Activated CD4-positive, alpha-beta T cell treated with anti-CD3 and anti-CD28 coated beads, Interleukin-2, amount 50 U/mL, for 24 hours (primary cell): ENCODE measurements at regions not wholly inside any gene's neighbourhood (a gene's known extent, or its start where the extent isn't known, plus 50 kb on each side); places are given as distances from the start of the nearest gene placed in this dataset.

Experiments
- DNase-seq, 2 donors: peaks; one replicate each; pipeline ENCODE4 v3.0.0-alpha.2; 2020; ENCODE audit warnings: low read depth in 1 of 2, low spot score in 1 of 2

DNA sequence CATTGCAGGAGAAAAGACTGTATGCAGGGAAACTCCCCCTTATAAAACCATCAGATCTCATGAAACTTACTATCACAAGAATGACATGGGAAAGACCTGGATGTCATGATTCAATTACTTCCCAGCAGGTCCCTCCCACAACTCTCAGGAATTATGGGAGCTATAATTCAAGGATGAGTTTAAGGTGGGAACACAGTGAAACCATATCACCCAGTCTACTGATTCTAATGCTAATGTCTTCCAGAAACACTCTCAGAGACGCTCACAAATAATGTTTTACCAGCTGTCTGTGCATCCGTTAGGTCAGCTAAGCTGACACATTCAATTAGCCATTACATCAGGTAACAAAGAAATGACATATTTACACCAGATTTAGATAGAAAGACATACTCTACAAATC, 637.9 kb downstream of the NLGN4Y start:
- DNase-seq, result no peak

DNA sequence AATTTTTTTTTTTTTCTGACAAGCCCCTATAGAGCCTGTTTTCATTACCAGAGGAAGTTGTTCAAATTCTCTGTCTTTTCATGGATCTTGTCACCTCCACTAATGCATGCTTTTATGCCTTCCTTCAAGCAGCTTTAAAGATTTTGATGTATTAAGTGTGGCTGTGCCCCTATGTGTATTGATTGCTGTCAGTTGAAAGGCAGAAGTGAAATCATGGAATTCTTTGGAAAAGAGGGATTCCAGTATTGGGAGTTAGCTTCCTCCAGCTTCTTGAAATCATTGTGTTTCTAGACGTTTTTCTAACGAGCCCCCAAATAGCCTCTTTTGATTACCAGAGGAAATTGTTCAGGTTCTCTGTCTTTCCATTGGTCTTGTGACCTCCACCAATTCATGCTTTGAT, 655.6 kb downstream of the NLGN4Y start:
- DNase-seq, result no peak

DNA sequence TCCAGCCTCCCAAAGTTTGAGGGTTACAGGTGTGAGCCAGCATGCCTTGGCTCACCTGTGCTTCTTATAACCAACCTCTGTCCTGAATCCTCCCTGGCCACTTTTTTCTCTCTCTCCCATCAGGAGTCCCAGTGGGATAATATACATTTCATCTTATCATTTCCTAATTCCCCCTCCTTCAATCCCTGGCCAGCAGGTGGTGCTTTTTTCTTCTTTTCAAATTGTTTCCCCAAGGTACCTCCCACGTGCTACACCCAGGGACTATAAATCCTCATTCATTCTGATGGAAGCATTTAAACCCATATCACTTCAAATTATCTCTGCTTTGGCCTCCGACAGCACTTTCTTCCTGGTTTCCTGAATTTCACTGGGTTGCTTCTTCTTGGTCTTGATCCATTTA, 704.7 kb downstream of the NLGN4Y start:
- DNase-seq, result no peak

DNA sequence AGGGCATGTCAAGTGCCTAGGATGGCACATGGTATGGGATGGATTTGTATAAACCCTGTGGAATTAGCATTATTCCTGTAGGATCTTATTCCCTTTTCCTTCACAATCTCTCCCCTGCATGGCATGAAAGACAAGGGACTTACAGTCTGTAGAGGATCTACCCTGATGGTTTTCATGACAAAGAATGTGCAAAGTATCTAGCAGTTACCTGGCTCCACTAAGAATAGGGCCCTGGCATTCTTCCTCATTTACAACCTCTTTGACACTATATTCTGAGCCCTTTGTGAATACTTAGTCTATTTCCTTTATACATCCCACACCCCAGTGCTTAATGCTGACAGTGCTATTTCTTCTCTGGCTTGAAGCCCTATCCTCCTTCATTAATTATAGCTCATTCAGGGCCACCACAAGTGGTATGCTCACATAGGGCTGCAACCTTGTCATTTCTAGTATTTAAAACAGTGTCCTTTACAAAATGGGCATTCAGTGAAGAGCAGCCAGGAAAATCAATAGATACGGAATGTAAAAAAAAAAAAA, 715.3 kb downstream of the NLGN4Y start:
- DNase-seq, result no peak

DNA sequence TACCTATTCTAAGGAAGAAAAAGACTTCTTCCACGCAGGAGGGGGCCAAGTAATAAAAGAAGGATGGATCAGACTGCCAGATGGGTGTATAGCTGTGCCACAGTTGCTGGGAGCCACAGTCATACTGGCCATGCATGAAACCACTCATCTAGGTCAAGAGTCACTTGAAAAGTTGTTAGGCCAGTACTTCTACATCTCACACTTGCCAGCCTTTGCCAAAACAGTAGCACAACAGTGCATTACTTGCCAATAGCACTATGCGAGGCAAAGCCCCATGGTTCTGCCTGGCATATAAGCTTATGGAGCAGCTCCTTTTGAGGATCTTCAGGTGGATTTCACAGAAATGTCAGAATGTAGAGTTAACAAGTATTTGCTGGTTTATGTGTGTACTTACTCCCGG, 735.0 kb downstream of the NLGN4Y start:
- no peak for DNase-seq

DNA sequence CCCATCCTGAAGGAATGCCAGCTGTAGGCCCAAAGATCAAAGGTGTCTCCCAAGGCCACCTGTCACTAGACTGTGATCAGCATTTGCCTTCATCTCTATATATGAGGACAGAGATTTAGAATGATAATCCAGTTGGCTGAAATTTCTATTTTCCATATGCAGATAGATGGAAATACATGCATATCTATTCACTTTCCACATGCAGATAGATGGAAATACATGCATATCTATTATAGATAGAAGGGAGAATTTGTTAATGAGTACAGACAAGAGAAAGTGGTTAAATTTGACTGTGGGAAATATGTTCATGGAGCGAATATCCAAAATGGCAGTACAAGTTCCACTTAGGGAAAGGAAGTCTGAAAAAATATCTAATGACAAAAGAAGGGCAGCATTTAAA, 762.2 kb downstream of the NLGN4Y start:
- DNase-seq, result no peak

DNA sequence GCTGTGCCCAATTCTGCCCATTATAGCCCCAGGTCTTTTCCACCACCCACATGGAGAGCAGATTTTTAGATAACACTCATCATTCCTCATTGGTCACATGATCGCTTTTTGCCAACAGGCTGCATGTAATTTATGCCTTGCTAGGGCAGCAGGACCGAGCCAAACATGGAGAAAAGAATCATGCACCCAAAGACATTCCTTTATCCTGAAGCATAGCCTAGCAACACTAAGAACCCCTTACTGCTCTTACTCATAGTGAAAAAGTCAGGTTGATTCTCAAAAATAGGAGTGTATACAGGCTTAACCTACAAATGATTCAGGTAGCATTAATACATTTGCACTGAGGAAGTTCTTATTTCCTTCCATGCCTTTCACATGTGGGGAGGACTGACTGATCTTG, 765.5 kb downstream of the NLGN4Y start:
- no peak for DNase-seq

DNA sequence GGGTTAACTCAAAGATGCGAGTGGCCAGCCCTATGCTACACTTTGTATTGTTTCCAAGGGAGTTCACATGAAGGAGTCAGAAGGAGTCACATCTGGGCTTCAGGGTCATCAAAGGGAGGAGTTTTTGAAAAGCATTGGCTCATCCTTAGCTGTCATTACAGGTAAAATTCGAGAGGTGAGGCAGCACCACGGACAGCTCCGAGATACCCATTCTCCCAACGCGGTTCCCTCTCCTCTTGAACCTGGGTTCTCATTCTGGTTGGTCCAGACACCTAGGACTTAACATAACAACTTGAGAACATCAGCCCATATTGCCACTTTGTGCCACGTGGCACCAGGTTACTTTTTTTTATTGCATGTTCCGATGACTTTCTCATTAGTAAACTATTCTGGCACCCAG, 768.6 kb downstream of the NLGN4Y start:
- DNase-seq, result no peak

DNA sequence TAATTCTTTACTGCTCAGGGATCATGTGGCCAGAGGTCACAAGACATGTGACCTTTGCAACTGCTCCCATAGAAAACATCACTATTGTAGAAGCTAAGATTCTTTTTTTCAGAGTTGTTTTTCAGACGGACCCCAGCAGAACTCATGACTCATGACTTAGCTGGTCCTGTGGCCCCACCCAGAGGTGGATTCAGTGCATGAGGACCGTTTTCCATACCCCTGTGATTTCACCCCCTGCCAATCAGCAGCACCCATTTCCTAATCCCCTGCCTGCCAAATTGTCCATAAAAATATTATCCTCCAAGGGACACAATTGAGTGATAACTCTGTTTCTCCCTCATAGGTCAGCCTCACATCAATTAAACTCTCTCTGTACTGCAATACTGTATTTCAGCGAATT, 777.5 kb downstream of the NLGN4Y start:
- no peak for DNase-seq

DNA sequence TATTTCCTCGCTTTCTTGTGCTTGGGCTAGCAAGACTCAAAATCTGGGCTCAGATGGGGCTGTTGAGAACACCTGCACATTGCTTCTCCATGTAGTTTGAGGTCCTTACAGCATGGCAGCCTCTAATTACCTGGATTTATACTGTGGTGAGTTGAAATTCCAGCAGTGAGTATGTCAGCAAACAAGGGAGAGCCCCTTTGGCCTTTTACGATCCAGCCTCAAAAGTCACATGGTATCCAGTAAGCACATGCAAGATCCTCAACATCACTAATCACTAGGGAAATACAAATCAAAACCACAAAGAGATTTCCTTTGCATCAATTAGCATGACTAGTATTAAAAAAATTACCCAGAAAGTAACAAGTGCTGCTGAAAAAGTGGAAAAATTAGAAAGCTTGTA, 787.8 kb downstream of the NLGN4Y start:
- no peak for DNase-seq

DNA sequence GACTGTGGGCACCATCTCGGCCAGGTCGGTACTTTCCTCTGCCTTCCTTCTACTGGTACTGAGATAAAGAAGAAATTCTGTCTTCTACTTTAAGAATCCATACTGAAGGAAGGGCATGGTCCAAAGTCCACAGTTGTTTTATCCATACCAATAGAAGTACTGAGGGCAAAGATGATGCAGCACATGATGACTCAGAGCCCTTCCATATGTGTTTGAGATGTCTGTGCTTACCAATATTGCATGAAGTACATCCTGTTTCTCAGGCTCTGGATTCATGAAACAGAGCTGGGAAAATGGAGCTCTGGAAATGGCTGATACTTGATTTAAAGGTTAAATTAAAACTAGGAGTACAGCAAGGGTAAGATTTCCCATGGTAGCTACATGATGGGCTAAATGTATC, 799.9 kb downstream of the NLGN4Y start:
- DNase-seq, result no peak

DNA sequence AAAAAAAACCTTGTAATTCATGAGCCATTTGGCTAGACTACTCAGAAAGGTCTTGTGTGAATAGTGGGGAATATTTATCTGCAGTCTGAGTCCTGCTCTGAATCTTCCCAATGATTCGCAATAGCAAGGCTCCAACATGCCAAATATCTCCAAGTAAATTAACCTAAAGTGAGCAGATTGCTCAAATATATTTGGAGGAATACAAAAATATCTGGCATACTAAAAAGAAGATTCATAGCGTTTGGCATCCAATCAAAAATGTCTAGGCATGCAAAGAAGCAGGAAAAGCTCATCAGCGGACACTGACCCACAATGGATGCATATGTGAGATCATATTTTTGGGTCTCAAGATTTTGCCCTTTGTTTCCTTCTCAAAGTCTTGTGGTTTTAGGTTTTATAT, 800.9 kb downstream of the NLGN4Y start:
- DNase-seq, result no peak

DNA sequence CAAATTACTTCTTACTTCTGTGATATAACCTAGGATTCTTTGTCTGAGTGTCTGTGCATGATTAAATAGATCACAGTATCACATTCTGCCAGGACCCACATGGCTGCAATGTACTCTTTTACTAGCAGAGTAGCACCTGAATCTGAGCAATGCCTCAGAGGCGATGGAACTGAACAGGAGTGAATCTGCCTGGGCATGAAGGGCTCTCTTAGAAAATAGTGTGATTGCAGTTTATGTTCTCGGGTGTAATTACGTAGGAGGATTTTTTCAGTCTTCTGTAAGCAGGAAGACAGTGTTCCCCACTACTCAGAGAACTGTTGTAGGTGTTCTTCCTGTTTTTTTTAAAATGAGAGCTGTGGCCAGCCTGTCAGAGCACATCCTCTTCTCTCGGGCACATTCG, 802.3 kb downstream of the NLGN4Y start:
- no peak for DNase-seq

DNA sequence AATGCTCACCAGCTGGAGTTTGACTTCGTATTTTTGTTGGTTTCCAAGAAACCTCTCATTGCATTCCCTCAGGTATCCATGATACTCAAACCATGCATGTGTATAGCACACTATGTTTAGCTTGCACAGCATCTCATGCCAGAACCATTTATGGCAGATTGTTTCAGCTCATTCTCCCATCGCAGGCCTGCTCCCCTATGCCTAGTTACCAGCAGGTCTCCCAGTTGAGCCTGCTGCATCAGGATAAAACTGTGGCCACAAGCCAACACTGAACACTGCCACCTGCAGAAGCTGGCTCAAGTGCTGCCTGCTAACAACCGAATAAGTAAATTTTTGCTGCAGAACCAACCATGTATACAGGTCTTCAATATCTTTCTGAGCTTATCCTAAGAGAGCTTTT, 804.5 kb downstream of the NLGN4Y start:
- DNase-seq, result no peak

DNA sequence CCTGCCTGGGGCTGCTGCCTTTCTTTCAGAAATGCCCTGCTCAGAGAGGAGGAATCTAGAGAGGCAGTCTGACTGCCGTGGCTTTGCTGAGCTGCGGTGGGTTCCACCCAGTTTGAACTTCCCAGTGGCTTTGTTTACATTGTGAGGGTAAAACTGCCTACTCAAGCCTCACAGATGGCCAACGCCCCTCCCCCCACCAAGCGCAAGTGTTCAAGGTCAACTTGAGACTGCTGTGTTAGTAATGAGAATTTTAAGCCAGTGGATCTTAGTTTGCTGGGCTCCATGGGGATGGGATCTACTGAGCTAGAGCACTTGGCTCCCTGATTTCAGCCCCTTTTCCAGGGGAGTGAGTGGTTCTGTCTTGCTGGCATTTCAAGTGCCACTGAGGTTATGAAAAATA, 819.2 kb downstream of the NLGN4Y start:
- no peak for DNase-seq

DNA sequence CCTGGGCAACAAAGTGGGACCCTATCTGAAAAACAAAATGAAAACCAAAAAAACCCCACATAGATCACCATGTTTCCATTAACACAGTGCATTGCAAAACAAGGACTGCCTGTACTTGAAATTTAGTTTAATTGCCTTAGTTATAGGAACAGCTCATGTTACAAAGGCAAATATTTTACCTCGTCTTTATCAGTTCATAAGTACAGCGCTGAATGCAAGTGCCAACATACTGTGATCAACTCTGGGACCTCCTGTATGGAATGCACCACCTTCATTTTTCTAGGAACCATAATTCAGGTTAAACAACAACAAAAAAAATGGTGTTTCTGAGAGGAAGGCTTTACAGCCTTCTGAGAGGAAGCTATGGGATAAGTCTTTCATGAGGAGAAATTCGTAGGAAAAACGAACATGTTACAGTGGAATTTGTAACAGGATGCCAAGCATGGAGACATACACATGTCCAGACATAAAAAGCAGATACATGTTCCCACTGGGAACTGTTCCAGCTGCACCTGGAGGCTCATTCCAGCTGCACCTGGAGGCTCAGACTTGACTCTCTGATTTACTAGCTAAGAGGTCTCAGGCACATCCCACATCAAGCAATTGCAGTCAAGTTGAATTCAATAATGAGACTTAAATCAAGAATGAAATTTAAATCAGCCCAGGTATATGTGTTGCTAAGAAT, 821.3 kb downstream of the NLGN4Y start:
- no peak for DNase-seq

DNA sequence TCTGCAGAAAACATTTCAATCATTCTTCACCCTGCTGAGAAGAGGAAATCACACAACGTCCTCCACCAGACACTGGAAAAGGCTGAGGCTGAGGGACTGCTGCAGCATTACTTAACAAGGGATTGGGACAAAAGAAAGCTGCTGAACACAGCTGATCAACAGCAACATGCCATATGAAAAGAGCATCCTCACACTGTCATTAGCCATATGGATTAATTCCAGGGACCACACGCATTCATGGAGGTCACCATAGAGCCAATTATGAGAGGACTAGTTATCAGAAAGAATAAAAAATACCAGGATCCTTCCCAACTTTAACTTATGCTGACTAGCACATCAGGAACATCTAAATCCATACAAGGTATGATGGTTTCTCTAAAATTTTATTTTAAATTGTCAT, 825.0 kb downstream of the NLGN4Y start:
- DNase-seq, result no peak

DNA sequence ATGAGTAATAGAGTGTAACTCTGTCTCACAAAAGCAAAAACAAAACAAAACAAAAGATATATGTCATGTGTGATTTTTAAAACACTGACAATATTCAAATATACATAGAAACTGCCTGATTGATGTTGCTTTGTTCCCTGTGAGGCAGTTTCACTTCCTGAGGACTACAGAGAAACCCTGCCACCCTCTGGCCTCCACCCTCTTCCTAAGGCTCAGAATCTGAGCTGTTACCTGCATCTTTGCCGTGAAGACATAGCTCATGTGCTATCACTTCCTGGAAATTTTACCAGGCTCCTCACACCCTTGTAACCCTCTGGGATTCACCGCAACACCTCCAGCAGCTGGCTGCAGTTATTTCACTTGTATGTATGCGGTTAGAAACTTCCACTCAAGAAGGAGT, 831.0 kb downstream of the NLGN4Y start:
- no peak for DNase-seq

DNA sequence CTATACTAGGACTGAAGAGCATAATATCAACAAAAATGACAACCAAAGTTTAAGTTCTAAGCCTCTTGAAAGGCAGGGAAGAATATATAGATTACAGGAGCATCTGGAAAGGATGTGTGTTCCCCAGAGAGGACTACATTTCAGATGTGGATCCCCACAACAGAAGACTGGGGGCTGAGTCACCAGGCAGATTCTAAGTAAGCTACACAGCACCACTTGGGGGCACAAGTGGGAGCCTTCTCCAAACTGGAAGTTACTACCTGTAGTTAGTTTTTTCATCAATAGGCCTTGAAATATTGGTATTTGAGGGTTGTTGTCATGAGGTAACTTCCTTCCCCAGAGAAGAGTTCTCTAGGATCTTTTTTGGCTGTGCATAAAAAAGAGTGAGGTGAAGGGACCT, 836.1 kb downstream of the NLGN4Y start:
- DNase-seq, result no peak

DNA sequence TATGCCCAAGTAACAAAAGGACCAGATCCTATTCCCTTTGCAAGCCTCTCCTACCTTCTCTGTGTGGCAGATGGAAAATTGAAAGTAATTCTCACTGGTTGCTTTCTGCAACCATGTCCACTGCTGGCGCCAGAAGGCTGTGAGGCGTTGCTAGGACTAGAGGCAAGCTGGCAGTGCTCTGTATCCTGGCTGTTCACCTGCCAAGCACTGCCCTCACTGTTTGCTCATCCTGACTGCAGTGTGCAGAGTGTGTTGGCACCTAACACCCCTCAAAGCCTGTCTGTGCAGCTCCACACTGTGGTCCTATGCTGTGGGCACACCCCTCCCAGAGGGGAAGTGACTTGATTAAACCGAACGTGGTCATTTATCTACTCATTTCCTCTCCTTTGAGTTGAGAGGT, 840.7 kb downstream of the NLGN4Y start:
- DNase-seq, result no peak

DNA sequence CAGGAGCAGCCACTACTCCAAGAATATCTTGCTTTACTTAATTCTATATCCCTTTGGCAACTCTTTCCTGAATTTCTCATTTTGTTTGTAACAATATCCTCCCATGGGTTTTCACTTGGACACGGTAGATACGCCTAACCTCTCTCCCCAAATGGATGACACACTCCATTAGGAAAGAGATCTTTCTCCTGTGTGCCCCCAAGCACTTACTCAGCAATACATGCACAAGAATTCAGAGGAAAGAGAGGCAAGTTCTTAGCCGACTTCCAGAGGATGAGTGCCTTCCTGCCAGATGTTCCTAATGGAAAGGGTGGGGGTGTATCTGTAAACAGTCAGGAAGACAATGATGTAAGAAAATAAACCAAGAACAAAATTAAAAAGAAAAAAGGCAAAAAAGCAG, 844.5 kb downstream of the NLGN4Y start:
- no peak for DNase-seq

DNA sequence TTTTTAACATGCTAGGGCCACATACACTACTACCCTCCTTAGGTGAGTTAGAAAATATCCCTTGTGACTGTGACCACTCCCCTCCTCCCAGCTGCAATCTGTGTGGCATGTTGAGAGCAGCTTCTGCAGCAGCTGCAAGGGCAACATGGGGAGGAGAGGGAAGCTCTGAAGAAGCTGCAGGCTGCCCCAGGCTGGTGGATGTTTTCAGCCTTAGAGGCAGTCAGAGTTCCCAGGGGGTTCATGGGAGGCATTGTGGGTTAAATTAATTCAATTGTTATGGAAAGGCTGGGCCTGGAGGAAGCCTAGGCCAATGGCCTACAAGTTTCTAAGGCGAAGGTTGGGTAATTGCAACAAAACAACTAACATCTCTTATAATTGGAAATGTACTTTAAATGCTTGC, 860.8 kb downstream of the NLGN4Y start:
- DNase-seq, result no peak

DNA sequence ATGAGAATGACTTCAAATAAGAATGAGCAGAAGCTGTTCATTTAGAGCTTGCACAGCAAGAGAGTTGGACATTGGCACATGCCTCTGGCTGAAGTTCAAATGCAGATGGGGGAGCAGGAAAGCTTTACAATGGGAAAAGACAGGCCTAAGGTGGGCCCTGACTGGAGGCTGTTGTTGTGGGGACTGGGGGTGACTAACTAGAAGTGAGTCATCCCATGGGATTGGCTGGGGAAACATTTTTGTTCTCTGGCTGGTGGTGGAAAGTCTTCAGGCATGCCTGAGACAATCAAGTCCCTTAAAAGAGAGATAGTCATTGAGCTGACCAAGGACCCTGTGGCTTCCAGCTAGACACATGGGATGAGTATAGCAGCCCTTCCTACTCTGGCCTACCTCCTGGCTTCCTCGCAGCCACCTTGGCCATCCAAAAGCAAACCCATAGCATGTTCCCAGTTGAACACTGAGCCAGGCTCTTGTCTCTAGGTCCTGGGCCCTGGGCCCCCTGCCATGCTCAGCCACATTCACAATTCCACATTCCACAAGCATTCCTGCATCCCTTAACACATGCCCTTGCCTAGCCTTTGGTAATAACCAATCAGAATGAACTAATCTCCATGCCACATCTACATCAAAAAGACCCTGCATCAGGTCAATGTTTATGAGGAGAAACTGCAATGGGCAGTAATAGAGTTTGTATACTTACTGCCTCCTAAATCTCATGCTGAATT, 873.4 kb downstream of the NLGN4Y start:
- no peak for DNase-seq
